ENCODE measurements at regions not wholly inside any gene's neighbourhood (a gene's known extent, or its start where the extent isn't known, plus 50 kb on each side); places are given as distances from the start of the nearest gene placed in this dataset.

DNA sequence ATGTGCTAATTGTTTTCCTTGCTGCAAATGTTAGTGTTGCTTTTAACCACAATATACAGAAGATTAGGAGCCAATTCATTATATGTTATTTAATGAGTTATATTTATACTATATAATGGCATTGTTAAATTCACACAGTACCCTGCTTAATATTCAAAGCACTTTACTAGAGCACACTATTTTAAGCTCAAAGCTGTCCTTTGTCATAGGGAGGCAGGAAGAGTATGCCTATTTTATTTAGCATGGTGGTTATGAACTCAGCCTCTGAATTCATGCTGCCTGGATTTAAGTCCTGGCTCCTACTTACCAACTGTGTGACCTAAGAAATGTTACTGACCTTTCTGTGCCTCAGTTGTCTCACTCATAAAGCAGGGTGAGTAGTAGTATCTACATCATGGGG lies 80.5 kb downstream of the FASTKD2 start:
- DNase-seq (ENCODE audit: low spot score) = no peak

DNA sequence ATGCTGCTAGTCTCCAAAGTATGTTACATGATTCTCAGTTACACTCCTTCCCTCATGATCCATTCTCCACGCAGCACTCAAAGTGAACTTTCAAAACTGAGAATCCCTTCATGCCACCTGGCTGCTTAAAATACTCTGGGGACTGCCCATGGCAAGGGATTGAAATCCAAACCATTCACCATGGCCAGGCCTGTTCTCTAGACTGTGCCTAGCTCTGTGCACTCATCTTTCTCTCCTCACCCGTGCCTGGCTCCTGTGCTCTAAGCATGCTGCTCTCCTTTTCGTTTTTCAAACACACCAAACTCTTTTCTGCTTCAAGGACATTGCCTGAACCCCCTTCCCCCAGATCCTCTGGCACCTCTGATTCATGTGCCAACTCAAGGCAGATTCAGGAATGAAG lies 80.9 kb downstream of the FASTKD2 start:
- DNase-seq (ENCODE audit: low spot score) = no peak

DNA sequence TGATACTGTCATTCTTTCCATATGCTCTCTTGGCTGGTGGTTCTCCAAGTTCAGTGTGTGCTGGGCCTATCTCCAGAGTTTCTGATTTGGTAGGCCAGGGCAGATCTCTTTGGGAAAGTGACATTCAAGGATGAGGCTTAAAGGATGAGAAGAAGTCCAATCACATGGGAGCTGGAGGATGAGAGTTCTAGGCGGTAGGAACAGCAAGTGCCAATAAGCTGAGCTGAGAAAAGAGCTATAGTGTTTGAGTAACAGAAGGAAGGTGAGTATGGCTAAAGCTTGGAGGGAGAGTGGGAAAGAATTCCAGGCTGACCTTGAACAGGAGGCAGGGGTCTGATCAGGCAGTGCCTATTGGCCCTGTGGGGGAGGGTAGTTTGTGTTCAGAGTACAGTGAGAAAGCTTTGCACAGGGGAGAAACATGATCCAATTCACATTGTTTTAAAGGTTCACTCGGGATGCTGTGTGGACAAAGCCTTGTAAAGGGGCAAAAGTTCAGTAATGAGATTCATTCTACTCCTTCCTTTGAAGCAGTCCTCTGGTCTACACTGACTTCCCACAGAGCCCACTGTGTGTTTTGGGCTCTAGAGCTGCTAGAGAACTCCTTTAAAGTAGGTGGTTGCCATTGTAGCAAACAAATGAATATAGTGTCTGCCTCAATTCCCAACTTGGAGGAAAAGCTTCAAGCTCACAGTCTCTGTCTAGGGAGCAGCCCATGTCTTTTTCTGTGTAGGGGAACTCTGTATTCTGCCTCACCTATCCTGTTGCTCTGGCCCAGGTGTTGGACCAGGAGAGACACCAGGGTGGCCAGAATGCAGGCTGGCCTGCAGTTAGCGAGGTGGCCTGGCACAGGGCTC lies 81.8 kb downstream of the FASTKD2 start:
- no peak for DNase-seq (ENCODE audit: low spot score)

DNA sequence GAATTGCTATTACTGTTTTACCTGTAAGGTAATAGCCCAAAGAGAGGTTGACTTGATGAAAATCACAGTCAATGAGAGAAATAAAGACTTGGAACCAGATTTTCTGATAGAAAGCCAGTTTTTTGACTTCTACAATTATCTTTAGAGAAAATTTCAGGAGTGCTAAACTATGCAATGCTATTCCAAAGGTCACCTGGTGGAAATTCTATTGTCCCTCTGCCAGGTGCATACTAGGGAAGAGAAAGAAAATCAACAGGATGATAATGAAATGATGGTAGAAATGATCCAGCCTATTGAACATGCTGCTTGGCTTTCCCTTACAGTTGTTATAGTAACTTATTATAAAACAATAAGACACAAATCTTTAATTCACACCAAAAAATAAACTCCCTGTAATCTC lies 85.0 kb downstream of the FASTKD2 start:
- no peak for DNase-seq (ENCODE audit: low spot score)

DNA sequence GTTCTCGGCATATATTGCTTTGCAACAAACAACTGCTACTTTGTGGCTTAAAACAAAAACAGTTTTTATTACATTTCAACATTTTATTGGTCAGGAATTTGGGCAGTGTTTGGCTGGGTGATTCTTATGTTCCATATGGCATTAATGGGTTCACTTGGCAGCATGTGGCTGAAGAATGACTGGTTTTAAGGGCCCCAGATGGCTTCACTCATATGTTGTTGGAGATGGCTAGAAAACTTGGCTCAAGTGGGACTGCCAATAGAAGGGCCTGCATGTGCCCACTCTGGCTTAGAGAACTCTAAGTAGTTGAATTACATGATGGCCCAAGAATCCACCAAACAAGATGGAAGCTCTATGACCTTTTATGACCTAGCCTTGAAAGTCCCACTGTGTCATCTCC lies 86.1 kb downstream of the FASTKD2 start:
- DNase-seq (ENCODE audit: low spot score) = no peak

DNA sequence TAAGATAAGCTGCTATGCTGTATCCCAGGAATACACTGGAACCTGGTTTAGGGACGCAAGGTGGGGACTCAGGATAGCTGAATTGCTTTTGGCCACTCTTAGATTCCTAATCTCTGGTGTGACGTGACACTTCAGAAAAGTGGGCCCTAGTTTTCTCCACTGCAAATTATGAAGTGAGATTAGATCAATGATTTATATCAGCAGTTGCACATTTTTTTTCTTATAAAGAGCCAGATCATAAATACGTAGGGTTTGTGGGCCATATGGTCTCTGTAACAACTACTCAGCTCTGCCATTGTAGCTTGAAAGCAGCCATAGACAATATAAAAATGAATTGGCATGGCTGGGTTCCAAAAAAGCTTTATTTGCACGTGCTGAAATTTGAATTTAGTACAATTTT lies 85.4 kb upstream of the CPO start:
- DNase-seq (ENCODE audit: low spot score) = peak; percentile 9

DNA sequence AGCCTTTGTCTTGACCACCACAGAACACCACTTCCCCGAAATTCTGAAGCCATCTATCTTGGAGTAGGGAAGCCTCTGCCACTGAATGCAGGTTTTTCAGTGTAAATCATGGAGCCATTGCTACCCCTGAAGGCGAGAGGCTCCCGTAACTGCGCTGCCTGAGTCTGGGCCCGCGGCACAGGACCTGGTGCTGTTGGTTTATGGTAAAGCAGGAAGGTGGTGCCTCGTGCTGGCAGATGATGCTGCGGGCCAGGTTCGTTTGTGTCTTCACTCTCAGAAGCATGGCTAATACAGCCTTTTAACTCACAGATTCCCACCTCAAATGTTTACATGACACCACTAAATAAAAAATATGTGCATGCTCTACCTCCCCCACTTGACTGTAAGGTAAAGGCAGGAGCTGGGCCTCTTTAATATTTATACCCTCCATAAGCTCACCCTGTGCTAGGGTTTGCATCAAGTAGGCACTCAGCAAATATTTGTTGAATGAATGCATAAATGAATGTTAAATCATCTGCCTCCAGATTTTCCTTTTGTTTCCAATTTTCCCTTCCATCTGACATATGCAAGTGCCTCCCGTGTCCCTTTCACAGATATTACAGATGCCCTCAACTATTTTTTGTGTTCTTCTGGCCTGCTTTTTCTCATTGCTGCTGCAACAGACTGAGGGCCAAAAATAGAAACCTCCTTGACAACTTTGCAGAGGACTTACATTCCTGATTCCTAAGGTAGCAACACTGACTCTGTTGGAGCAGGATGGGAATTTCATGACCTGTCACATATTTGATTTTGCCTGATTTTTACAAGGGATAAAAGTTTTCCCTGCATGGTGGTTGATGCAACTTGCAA lies 83.5 kb upstream of the CPO start:
- DNase-seq (ENCODE audit: low spot score) = no peak

DNA sequence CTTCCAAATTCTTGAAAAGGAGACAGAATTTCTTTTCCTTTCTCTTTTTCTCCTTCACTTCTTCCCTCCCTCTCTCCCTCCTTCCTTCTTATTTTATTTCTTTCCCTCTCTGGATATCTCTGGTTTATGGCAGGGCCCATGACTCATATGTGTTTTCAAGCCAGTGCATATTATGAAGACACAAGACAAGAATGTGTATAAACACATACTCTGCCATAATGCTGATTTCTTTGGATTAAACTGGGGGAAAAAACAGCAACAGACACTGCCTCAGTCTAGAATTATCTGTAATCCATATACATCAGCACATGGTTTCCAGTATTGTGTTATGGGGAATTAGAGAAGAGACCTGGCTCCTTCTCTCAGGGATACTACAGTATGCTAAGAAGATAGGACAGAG lies 82.8 kb upstream of the CPO start:
- DNase-seq (ENCODE audit: low spot score) = no peak

DNA sequence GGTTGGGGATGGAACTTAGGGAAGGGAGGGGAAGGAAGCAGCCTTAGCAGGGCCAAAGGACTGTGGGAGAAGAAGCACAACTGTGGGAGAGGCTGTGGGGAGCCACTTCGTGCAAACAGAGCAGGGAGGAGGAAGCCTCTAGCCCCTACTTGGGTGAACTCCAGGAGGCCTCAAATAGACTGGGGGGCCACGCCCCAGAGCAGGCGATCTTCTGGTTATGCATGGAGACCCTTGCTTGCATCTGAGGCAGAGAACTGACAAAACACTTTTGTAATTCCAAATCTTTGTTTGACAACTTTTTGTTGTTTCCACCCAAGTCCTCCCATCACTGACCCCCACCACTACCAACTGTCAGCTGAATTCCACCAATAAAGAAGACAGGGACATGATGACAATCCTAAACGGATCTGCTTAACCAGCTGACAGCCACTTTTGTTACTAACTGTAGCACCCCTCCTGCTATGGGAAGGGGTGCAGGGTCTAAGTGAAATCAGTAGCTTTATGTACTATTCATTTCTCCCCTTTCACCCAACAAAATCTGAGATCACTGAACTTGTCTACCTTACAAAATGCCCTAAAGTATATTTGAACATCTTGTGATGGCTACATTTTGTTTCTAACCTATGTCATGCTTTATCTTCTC lies 80.5 kb upstream of the CPO start:
- DNase-seq (ENCODE audit: low spot score) = no peak

DNA sequence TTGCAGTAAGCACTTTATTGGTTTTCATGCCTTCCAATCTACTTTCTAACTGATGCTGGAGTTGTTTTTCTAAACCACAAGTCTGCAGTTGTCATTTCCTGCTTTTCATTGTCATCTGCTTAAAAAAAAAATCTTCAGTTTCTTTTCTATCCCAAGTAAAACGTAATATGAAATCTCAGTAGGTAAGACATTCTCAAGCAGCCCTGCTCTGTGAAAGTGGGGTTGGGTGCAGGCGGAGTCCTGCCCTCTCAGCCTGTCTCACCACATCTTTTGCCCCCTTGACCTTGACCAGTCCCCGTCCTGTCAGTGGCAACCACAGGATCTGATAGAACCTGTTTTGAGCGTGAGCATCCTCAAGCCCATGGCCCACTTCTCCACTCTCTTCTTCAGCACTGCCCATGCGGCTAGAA lies 80.0 kb upstream of the CPO start:
- DNase-seq (ENCODE audit: low spot score) = no peak

DNA sequence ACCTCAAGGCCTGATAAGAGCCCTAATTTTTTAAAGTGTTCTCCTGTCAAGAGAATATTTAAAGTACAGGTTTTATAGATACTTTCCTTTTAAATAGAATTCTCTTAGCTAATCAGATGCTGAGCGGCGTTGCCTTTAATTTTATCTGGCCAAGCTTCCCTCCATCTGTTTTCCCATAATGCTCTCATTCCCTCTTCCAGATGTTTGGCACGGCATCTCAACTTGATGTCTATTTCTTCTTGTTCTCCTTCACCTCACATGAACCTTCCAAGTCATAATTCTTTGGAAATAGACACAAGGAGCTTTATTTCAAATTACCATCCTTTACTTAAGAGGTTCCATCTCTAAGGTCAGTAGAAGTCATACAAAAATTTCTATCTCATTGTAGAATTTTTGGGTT lies 76.1 kb upstream of the CPO start:
- no peak for DNase-seq (ENCODE audit: low spot score)

DNA sequence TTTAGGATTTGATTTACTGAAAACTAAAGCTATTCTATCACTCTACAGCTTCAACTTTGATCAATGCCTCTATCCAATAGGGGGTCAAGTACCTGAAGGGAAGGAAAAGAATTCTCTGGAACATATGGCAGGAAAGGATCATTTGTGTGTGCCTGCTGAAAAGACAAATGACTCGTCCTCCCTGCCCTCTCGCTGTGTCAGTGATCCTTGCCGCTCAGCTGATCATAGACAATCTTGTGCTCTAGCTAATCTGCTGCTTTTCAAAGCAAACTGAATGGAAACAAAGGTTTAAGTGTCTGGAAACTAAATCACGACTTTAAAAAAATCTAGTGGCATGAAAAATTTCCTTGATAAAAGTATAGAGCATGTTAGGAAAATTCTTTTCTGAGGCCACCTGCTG lies 75.6 kb upstream of the CPO start:
- DNase-seq (ENCODE audit: low spot score) = no peak

DNA sequence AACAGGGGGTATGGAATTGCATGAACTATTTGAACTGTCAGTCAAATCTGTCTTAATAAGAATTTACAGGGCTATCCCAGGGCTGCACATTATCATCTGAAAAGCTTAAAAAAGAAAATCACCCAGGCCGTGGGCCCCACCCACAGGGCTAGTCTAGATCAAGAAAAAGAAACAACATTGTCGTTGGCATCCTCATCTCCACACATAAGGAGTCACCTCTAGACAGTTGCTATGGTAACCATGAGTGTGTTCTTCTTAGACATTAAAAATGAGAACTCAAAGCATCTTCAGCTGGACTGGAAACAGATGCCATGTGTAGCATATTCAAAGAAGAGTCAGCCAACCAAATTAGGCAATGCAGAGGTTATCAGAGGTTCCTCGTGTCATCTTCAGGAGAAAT lies 72.3 kb upstream of the CPO start:
- DNase-seq (ENCODE audit: low spot score) = no peak

DNA sequence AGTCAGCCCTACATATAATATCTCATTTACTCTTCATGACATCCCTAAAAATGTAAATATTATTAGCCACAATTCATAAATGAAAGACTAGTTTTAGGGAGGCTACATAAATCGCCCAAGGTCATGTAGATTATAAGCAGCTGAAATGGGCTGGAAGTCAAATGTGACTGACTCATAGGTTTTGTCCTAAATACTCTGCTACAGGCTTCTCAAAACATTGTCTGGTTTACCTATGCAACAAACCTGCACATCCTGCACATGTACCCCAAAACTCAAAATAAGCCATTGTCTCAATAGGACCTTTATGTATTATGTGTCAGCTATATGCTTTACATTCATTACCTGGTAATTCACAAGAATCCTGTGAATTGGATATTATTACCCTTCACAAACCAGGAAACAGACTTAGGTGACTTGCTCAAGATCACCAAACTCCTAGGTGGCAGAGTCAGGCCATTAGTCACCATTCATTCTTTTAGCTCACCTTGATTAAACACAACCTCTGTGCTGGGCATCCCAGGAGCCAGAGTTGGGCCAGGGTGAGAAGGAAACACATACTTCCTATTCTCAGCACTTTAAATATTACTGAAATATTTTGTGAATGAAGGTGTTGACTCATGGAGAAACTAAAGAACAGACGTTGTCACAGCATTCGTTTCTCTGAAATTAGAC lies 69.4 kb upstream of the CPO start:
- DNase-seq (ENCODE audit: low spot score) = no peak

DNA sequence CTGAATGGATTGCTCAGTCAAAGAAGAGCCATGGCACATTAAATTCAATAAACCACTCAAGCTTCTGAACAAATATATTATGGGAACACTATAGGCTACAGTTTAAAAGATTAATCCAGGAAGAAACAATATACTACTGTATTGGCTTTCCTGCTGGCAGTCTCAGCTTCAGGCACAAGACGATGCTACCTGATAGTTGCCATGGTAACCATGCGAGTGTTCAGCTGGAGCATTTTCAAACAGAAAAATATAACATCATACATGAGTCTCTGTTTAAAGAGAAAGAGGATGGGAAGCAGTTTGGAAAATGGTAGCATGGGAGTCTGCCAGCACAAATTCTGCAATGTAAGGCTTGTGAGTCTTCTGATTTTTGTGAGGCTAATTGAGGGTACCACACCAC lies 65.9 kb upstream of the CPO start:
- DNase-seq (ENCODE audit: low spot score) = peak; percentile 74

DNA sequence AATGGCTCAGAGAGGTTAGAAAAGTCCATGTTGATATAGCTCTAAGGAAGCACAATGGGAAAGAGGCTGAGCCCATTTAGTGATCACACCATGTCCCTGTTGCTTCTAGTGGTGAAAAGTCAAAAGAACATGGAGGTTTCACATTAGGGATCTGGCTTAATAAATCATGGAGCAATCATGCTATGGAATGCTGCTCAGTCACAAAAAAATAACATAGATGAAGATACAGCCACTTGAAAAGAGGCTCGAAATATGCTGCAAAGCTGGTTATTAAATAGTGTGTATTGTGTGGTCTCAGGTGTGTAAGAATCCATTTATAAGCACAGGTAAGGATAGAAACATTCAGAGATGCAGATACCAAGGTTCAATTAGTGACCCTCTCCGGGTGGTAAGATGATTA lies 63.6 kb upstream of the CPO start:
- no peak for DNase-seq (ENCODE audit: low spot score)

DNA sequence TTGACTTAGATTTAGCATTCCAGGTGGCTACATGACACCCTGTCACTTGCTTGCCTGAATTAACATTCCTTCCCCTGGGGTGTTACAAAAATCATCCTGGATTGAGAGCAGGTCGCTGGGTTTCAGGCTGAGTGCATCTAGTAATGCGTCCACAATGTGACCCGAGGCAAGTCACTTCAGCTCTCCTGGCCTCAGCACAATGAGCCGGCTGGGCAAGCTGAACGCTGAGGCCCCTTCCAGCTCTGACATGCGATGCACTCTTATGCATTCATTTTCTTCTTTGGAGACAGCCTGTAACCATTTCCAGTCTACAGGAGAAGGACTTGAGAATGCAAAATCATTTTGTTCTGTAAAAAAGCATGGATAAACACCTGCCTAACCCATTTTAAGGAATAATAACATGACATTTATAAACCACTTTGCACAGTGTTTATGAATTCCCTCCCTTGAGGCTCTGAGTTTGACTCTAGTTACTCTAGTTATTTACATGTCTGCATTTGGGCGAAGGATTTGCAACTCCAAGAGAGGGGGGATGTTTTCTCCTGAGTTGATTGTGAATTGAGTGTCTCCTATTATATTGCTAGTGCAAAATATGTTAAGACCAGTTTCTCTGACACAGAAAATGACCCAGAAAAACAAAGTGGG lies 63.0 kb upstream of the CPO start:
- no peak for DNase-seq (ENCODE audit: low spot score)

DNA sequence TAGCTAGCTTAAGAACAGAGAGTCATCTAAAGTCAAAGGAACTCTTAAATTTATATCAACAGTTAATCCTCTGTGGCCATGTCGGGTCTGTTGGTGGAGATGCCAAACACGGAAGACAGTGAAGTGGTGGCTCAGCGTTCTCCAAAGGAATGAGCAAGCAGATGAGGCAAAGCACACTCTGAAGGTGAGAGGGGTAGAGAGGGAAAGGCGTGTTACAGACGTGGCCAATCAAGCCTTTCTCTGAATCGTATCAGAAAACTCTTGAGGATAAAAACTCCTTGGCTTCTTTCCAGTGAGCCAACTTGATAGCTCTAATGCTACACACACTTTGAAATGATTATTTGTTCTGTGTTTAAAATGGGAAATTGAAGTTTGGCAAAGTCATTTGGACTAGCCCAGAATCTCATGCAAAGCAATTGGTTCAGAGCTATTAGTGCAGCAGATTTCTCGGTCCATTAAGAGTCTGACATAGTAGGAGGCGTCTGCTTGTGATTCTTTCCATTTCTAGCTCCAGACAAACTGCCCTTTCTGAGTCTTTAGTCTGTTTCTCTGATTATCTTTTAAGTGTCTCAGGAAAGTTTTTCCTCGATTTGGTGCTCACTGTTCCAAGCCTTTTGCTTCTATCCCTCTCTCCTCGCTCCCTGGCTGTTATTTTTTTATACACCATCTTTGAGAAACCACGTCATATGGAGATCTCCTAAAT lies 57.5 kb upstream of the CPO start:
- no peak for DNase-seq (ENCODE audit: low spot score)

DNA sequence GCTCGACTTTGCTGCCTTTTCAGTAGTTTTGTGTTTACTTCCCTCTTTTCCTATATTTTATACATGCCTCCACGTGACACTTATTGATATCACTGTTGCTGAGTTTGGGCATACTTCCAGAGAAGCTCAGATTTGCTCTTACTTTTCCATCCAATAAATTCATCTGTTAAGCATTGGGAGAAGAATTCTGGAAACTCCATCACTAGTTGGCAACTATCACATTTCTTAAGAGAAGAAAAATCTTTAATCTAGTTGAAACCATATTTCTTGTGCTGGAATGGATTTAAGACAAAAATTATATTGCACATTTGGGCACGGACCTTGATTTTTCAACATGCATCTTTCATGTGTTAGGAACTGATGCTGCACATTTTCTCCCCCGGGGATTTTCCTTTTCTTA lies 52.6 kb upstream of the CPO start:
- DNase-seq (ENCODE audit: low spot score) = no peak

DNA sequence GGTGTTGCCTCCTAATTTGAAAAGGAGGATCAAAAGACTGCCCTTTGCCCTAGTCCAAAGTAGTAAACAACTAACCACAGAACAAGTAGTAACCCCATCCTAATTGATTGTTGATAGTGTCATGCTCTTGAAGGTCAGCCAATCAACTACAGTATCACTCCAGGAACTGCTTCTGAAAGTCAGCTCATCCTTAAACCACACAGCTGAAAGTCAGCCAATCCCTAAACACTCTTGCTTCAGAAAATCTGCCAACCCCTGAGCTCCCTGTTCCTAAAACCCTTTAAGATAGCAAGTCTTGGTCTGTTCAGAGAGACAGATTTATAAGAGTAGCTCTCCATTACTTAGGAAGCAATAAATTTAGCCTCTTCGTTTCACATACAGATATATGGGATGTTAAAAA lies 51.6 kb upstream of the CPO start:
- no peak for DNase-seq (ENCODE audit: low spot score)
